SK-N-SH (cell line): ENCODE measurements at regions not wholly inside any gene's neighbourhood (a gene's known extent, or its start where the extent isn't known, plus 50 kb on each side); places are given as distances from the start of the nearest gene placed in this dataset.

Experiments used
- CTCF ChIA-PET: fragments of 300-600, 350-600 bp; formaldehyde crosslinking; extraction: SDS; loops from one replicate; lab custom pipeline; 2021; lab: Yijun Ruan, JAX
- POLR2A ChIA-PET: fragments of 350-600 bp; sonication (Branson Sonifier 250); formaldehyde crosslinking; extraction: SDS; loops from one replicate; lab custom pipeline; 2020; ENCODE audit warnings: antibody characterized with exemption, inconsistent platforms; lab: Yijun Ruan, JAX
- DNase-seq: peaks from one replicate; pipeline ENCODE4 v3.0.0; 2012
- H2AFZ ChIP-seq: fragments of 200-600 bp; sonication (generic); 2 replicates; pipeline ENCODE4 v1.8.1; 2016; ENCODE audit warnings: antibody characterized with exemption, mild to moderate bottlenecking, low read depth
- H3F3A ChIP-seq: fragments of 200-600 bp; sonication (generic); replicated peaks from 2 replicates; pipeline ENCODE3; 2016; ENCODE audit warnings: antibody characterized with exemption, mild to moderate bottlenecking; ENCODE audit not compliant: insufficient read depth
- H3K27ac ChIP-seq, 2 experiments: fragments of 200-500 bp in 1 of 2; fragments of 200-600 bp in 1 of 2; sonication (Bioruptor generic) in 1 of 2; sonication (generic), shearing (Covaris generic) in 1 of 2; 2 replicates each; pipeline versions ENCODE4 v1.5.1 to v1.6.1; 2014 to 2016; ENCODE audit warnings: low read depth in 2 of 2, inconsistent platforms in 1 of 2, low read length in 1 of 2, mild to moderate bottlenecking in 1 of 2, mixed read lengths in 1 of 2
- H3K27me3 ChIP-seq: fragments of 200-600 bp; sonication (generic), shearing (Covaris generic); 2 replicates; pipeline ENCODE4 v1.6.1; 2016; ENCODE audit warnings: mixed run types; ENCODE audit not compliant: insufficient read depth
- H3K36me3 ChIP-seq, 2 experiments: fragments of 200-500 bp in 1 of 2; fragments of 200-600 bp in 1 of 2; sonication (Bioruptor generic) in 1 of 2; sonication (generic) in 1 of 2; replicated peaks in 1 of 2; 2 replicates each; pipeline versions ENCODE3 to v1.5.1; 2014 to 2016; ENCODE audit warnings: low read length in 1 of 2, mild to moderate bottlenecking in 1 of 2; ENCODE audit not compliant: insufficient read depth in 2 of 2, control insufficient read depth in 1 of 2
- H3K4me1 ChIP-seq, 2 experiments: fragments of 200-500 bp in 1 of 2; fragments of 200-600 bp in 1 of 2; sonication (Bioruptor generic) in 1 of 2; sonication (generic), shearing (Covaris generic) in 1 of 2; 2 replicates each; pipeline versions ENCODE4 v1.5.1 to v1.6.1; 2014 to 2016; ENCODE audit warnings: low read depth in 1 of 2, low read length in 1 of 2, mixed run types in 1 of 2; ENCODE audit not compliant: insufficient read depth in 2 of 2, control insufficient read depth in 1 of 2
- H3K4me2 ChIP-seq: fragments of 200-600 bp; sonication (generic), shearing (Covaris generic); 2 replicates; pipeline ENCODE4 v1.6.1; 2017; ENCODE audit warnings: mixed run types
- H3K4me3 ChIP-seq, 2 experiments: fragments of 200-500 bp in 1 of 2; fragments of 200-600 bp in 1 of 2; sonication (Bioruptor generic) in 1 of 2; sonication (generic), shearing (Covaris generic) in 1 of 2; 2 replicates each; pipeline versions ENCODE4 v1.5.1 to v1.8.1; 2014 to 2016; ENCODE audit warnings: low read depth in 2 of 2, inconsistent platforms in 1 of 2, low read length in 1 of 2, mild to moderate bottlenecking in 1 of 2, mixed read lengths in 1 of 2, moderate library complexity in 1 of 2
- H3K79me2 ChIP-seq: fragments of 200-600 bp; sonication (generic); 2 replicates; pipeline ENCODE4 v1.8.1; 2017; ENCODE audit warnings: mild to moderate bottlenecking; ENCODE audit not compliant: insufficient read depth
- H3K9ac ChIP-seq: fragments of 200-600 bp; sonication (generic); 2 replicates; pipeline ENCODE4 v1.6.1; 2017; ENCODE audit warnings: mixed run types
- H3K9me2 ChIP-seq: fragments of 200-600 bp; sonication (generic); 2 replicates; pipeline ENCODE4 v1.6.1; 2017; ENCODE audit warnings: mixed run types
- H3K9me3 ChIP-seq: fragments of 200-600 bp; sonication (generic); 2 replicates; pipeline ENCODE4 v1.6.1; 2017; ENCODE audit warnings: mixed run types, mild to moderate bottlenecking, moderate library complexity
- H4K20me1 ChIP-seq: fragments of 200-600 bp; sonication (generic); 2 replicates; pipeline ENCODE4 v1.6.1; 2017; ENCODE audit warnings: mild to moderate bottlenecking, mixed run types; ENCODE audit not compliant: insufficient read depth
- ELF1 ChIP-seq: IDR thresholded peaks from 2 replicates; pipeline ENCODE4 v1.4.0; 2012
- EZH2phosphoT487 ChIP-seq: fragments of 200-600 bp; sonication (generic); IDR thresholded peaks from 2 replicates; pipeline ENCODE4 v1.6.1; 2017; ENCODE audit warnings: low read depth, mixed run types, mild to moderate bottlenecking, antibody characterized with exemption, moderate library complexity, borderline replicate concordance
- FOSL2 ChIP-seq: IDR thresholded peaks from 2 replicates; pipeline ENCODE4 v1.4.0; 2012; ENCODE audit warnings: low read depth, mild to moderate bottlenecking, moderate library complexity, borderline replicate concordance
- GABPA ChIP-seq: IDR thresholded peaks from 2 replicates; pipeline ENCODE4 v1.4.0; 2012; ENCODE audit warnings: low read depth, mild to moderate bottlenecking
- JUND ChIP-seq: IDR thresholded peaks from 2 replicates; pipeline ENCODE4 v1.4.0; 2012
- MXI1 ChIP-seq: IDR thresholded peaks from 2 replicates; pipeline ENCODE4 v1.6.1; 2012; ENCODE audit warnings: mild to moderate bottlenecking, low read depth, low read length, improper control_type of control experiment
- NFIC ChIP-seq: IDR thresholded peaks from 2 replicates; pipeline ENCODE4 v1.4.0; 2012; ENCODE audit warnings: borderline replicate concordance
- PBX3 ChIP-seq: IDR thresholded peaks from 2 replicates; pipeline ENCODE4; 2012
- REST ChIP-seq: IDR thresholded peaks from 2 replicates; pipeline ENCODE4 v1.6.1; 2012; ENCODE audit warnings: mild to moderate bottlenecking, low read depth, low read length, moderate library complexity
- SIN3A ChIP-seq: IDR thresholded peaks from 2 replicates; pipeline ENCODE4 v1.6.1; 2012; ENCODE audit warnings: low read depth, mild to moderate bottlenecking, low read length, moderate library complexity, borderline replicate concordance
- TAF1 ChIP-seq: IDR thresholded peaks from 2 replicates; pipeline ENCODE4 v1.6.1; 2012; ENCODE audit warnings: low read depth, mild to moderate bottlenecking, low read length, moderate library complexity, borderline replicate concordance
- USF1 ChIP-seq: IDR thresholded peaks from 2 replicates; pipeline ENCODE4 v1.4.0; 2012; ENCODE audit warnings: low read depth, borderline replicate concordance
- YY1 ChIP-seq: IDR thresholded peaks from 2 replicates; pipeline ENCODE4 v1.4.0; 2012; ENCODE audit warnings: low read depth, mild to moderate bottlenecking
- ZBTB33 ChIP-seq: IDR thresholded peaks from 2 replicates; pipeline ENCODE4 v1.4.0; 2012; ENCODE audit warnings: low read depth, borderline replicate concordance
- WGBS: methylation state at CpG from one replicate; pipeline ENCODE4 v1.1.6; 2017; ENCODE audit warnings: low lambda C conversion rate; 5-methylcytosine and 5-hydroxymethylcytosine counted together

- Histone ChIP-seq H3K79me2 (no peaks in the 10 kb centered on the region), H3K36me3 (no peaks in the 10 kb centered on the region), H3K9me2 (no peaks in the 10 kb centered on the region), H3K4me2 (peak overlapping the region; percentile 1; the same call in 1 of the 2 replicates), H2AFZ (peak overlapping the region; percentile 42; the same call in 1 of the 2 replicates), H3K4me1 (peaks cover 3 to 22% of the 10 kb centered on the region in 2 experiments; a peak in 2 of 4 replicates), H3F3A (peaks cover 10% of the 10 kb centered on the region), H3K4me3 (no peak overlapping the region), H3K9ac (0 out of 2 replicates have a peak overlapping the region, but pooled peaks have one; percentile 3), H4K20me1 (no peaks in the 10 kb centered on the region), H3K27ac (peak overlapping the region in 1 of 2 experiments; percentile 49; a peak in 1 of 4 replicates), H3K9me3 (0 out of 2 replicates have a peak, but pooled peaks cover 4% of the 10 kb centered on the region), H3K27me3 (no peaks in the 10 kb centered on the region)
- WGBS = 74% methylated on average over 3 of the region's 3 CpGs
- ChIA-PET CTCF (interaction anchor here (1.0 kb wide), 1 partner anchor 117 kb away, joined by 3 read pairs; no protein-coding TSS in a partner anchor), POLR2A (no interaction called here)
- TF ChIP-seq REST (no peak), SIN3A (no peak), NFIC (no peak), JUND (no peak), EZH2phosphoT487 (no peak), PBX3 (no peak), USF1 (no peak), ZBTB33 (no peak), TAF1 (no peak), ELF1 (no peak), FOSL2 (no peak), YY1 (no peak), MXI1 (no peak), GABPA (no peak)
- no peak for DNase-seq
Observed at GRCh38 chr10:4649886-4650508, 176.0 kb upstream of the AKR1E2 start.
